Omental fat pad (tissue), 3 donors: ENCODE measurements at regions not wholly inside any gene's neighbourhood (a gene's known extent, or its start where the extent isn't known, plus 50 kb on each side); places are given as distances from the start of the nearest gene placed in this dataset.

ENCODE experiments used
- ATAC-seq: fragments of 150-250 bp; one replicate; pipeline ENCODE4 v1.9.1; 2016; ENCODE audit warnings: mild to moderate bottlenecking, moderate library complexity; ENCODE audit not compliant: low FRiP score
- DNase-seq: peaks from one replicate; pipeline ENCODE4 v3.0.0-alpha.2; 2019; ENCODE audit warnings: low spot score
- CTCF ChIP-seq, 3 donors: fragments of 450-650 bp; IDR thresholded peaks; one replicate each; pipeline ENCODE4 v1.5.1; 2016 to 2017; ENCODE audit warnings: antibody characterized with exemption in 3 of 3, mild to moderate bottlenecking in 3 of 3, moderate library complexity in 2 of 3

GRCh38 chr17:72004611-72005331, 116.0 kb upstream of the SOX9 start:
- ATAC-seq (no peak), DNase-seq (no peak)
- no peak for TF ChIP-seq CTCF (IDR thresholded peaks at IDR 0.05)

- no peak for TF ChIP-seq CTCF (IDR thresholded peaks at IDR 0.05)
- ATAC-seq (no peak), DNase-seq (no peak)
Observed at GRCh38 chr17:72005332-72006163, 115.3 kb upstream of the SOX9 start.

GRCh38 chr17:72008236-72008876, 112.5 kb upstream of the SOX9 start:
- ATAC-seq (no peak), DNase-seq (no peak)
- TF ChIP-seq CTCF (IDR thresholded peaks at IDR 0.05), result no peak

GRCh38 chr17:72011561-72011960, 109.3 kb upstream of the SOX9 start:
- DNase-seq (no peak), ATAC-seq (no peak)
- no peak for TF ChIP-seq CTCF (IDR thresholded peaks at IDR 0.05)

GRCh38 chr17:72021417-72022041, 99.3 kb upstream of the SOX9 start:
- ATAC-seq, result no peak
- no peak for TF ChIP-seq CTCF (IDR thresholded peaks at IDR 0.05)
- no peak for DNase-seq

- DNase-seq (no peak), ATAC-seq (no peak)
- no peak for TF ChIP-seq CTCF (IDR thresholded peaks at IDR 0.05)
Observed at GRCh38 chr17:72022328-72023275, 98.2 kb upstream of the SOX9 start.
